Endothelial cell of umbilical vein (primary cell): ENCODE measurements at regions not wholly inside any gene's neighbourhood (a gene's known extent, or its start where the extent isn't known, plus 50 kb on each side); places are given as distances from the start of the nearest gene placed in this dataset.

Experiments used
- BruUV-seq: library from RNA; stranded (reverse); fragments of 400-500 nt; replicated peaks from 2 replicates; lab custom pipeline; 2021; lab: Mats Ljungman, UMichigan
- CTCF ChIA-PET: fragments of 300-600, 350-600 bp; sonication (Branson Sonifier 250); formaldehyde crosslinking; loops from one replicate; lab custom pipeline; 2021; ENCODE audit warnings: antibody characterized with exemption, inconsistent platforms; lab: Charles Lee
- POLR2A ChIA-PET: fragments of 300-600, 350-600 bp; sonication (Branson Sonifier 250); formaldehyde crosslinking; loops from one replicate; lab custom pipeline; 2021; ENCODE audit warnings: antibody characterized with exemption, inconsistent platforms; lab: Charles Lee
- DNase-seq: peaks from one replicate; pipeline ENCODE4 v3.0.0-alpha.2; 2011; ENCODE audit warnings: low read depth, low spot score
- FAIRE-seq: peaks from 2 replicates; lab custom pipeline; 2011; peaks lifted over from hg19 to GRCh38; lab: Jason Lieb, UNC
- H2AFZ ChIP-seq: 2 replicates; pipeline ENCODE4 v1.6.0; 2012; ENCODE audit warnings: low read depth, low read length, control low read depth, inconsistent platforms
- H3K27ac ChIP-seq: 2 replicates; pipeline ENCODE4 v1.5.1; 2011; ENCODE audit warnings: low read depth, mild to moderate bottlenecking, control low read depth, low read length, moderate library complexity; ENCODE audit not compliant: insufficient read depth
- H3K27me3 ChIP-seq, 2 experiments: 2 replicates each; pipeline versions ENCODE4 v1.6.0 to v1.6.1; 2011; ENCODE audit warnings: low read length in 2 of 2, mixed read lengths in 1 of 2; ENCODE audit not compliant: control insufficient read depth in 2 of 2, insufficient read depth in 2 of 2
- H3K36me3 ChIP-seq, 2 experiments: 2 replicates in 1 of 2; 3 replicates in 1 of 2; pipeline ENCODE4 v1.5.1; 2011; ENCODE audit warnings: low read length in 2 of 2, mild to moderate bottlenecking in 1 of 2, moderate library complexity in 1 of 2; ENCODE audit not compliant: control insufficient read depth in 2 of 2, insufficient read depth in 2 of 2; ENCODE audit errors: extremely low read depth in 1 of 2
- H3K4me1 ChIP-seq: 3 replicates; pipeline ENCODE4 v1.5.1; 2011; ENCODE audit warnings: mild to moderate bottlenecking, low read length; ENCODE audit not compliant: control insufficient read depth, insufficient read depth; ENCODE audit errors: extremely low read depth
- H3K4me2 ChIP-seq: 2 replicates; pipeline ENCODE4 v1.6.1; 2011; ENCODE audit warnings: low read length, control low read depth, mixed read lengths; ENCODE audit not compliant: insufficient read depth
- H3K4me3 ChIP-seq, 3 experiments: fragments of 200-600 bp in 1 of 3; sonication (generic), shearing (Covaris generic) in 1 of 3; replicated peaks in 1 of 3; 2 replicates each; pipeline ENCODE4 v1.5.1; 2011 to 2016; ENCODE audit warnings: control low read depth in 3 of 3, low read length in 3 of 3, mild to moderate bottlenecking in 2 of 3, inconsistent platforms in 1 of 3, low read depth in 1 of 3, moderate library complexity in 1 of 3; ENCODE audit not compliant: insufficient read depth in 1 of 3
- H3K79me2 ChIP-seq: 2 replicates; pipeline ENCODE4 v1.6.0; 2012; ENCODE audit warnings: low read length, inconsistent platforms; ENCODE audit not compliant: control insufficient read depth, insufficient read depth
- H3K9ac ChIP-seq: replicated peaks from 2 replicates; pipeline ENCODE3; 2011; ENCODE audit warnings: low read length, control low read depth; ENCODE audit not compliant: insufficient read depth; ENCODE audit errors: extremely low read depth
- H3K9me1 ChIP-seq: replicated peaks from 3 replicates; pipeline ENCODE4 v1.6.0; 2011; ENCODE audit warnings: mild to moderate bottlenecking, low read length; ENCODE audit not compliant: control insufficient read depth, insufficient read depth; ENCODE audit errors: extremely low read depth
- H3K9me3 ChIP-seq: replicated peaks from 2 replicates; pipeline ENCODE4 v1.5.1; 2012; ENCODE audit warnings: low read length, inconsistent platforms; ENCODE audit not compliant: control insufficient read depth, insufficient read depth
- H4K20me1 ChIP-seq: replicated peaks from 2 replicates; pipeline ENCODE3; 2011; ENCODE audit warnings: mild to moderate bottlenecking, low read length; ENCODE audit not compliant: control insufficient read depth, insufficient read depth; ENCODE audit errors: extremely low read depth
- EZH2 ChIP-seq: IDR thresholded peaks from 2 replicates; pipeline ENCODE4 v1.6.1; 2012; ENCODE audit warnings: borderline replicate concordance, low read depth, mild to moderate bottlenecking, moderate library complexity, low read length, inconsistent platforms; ENCODE audit not compliant: severe bottlenecking
- FOS ChIP-seq: IDR thresholded peaks from 2 replicates; pipeline ENCODE4 v1.6.1; 2011; ENCODE audit warnings: mild to moderate bottlenecking, low read length, moderate library complexity, borderline replicate concordance; ENCODE audit not compliant: insufficient read depth
- GATA2 ChIP-seq: IDR thresholded peaks from 2 replicates; pipeline ENCODE4 v1.7.0; 2011; ENCODE audit warnings: low read depth, mild to moderate bottlenecking, moderate library complexity, mixed read lengths, low read length; ENCODE audit not compliant: insufficient read length, insufficient read depth
- JUN ChIP-seq: IDR thresholded peaks from 2 replicates; pipeline ENCODE4 v1.6.1; 2011; ENCODE audit warnings: borderline replicate concordance, low read depth; ENCODE audit not compliant: insufficient read length, insufficient read depth
- MAX ChIP-seq: IDR thresholded peaks from 2 replicates; pipeline ENCODE4 v1.6.1; 2011; ENCODE audit not compliant: insufficient read depth, insufficient read length
- MYC ChIP-seq: IDR thresholded peaks from one replicate; pipeline ENCODE4 v1.6.1; 2011; ENCODE audit warnings: mild to moderate bottlenecking, low read depth, low read length
- POLR2A ChIP-seq: IDR thresholded peaks from 2 replicates; pipeline ENCODE4 v1.6.1; 2012; ENCODE audit warnings: low read depth, mild to moderate bottlenecking, control low read depth, low read length
- POLR2AphosphoS5 ChIP-seq: IDR thresholded peaks from 2 replicates; pipeline ENCODE4 v1.6.1; 2012; ENCODE audit warnings: low read depth, mild to moderate bottlenecking, control low read depth, low read length, moderate library complexity; ENCODE audit not compliant: insufficient read depth
- dilution Hi-C: fragments of 300-500 bp; cut with MboI; formaldehyde crosslinking; loops from one replicate; pipeline ENCODE4 v1.15.0; 2019; ENCODE audit warnings: low sequenced_read_pairs; ENCODE audit not compliant: extremely low pct_ligation_motif_present
- intact Hi-C: fragments of 100-400 bp; cut with micrococcal nuclease; formaldehyde crosslinking; loops from one replicate; pipeline ENCODE4 v1.10.0; 2022
- TF ChIP-seq, protein P1 (sequence below), 2 donors: IDR thresholded peaks; 1 replicate in 1 of 2; 2 replicates in 1 of 2; pipeline ENCODE4 v1.5.1; 2011; ENCODE audit warnings: low read length in 2 of 2, mild to moderate bottlenecking in 2 of 2, moderate library complexity in 2 of 2, control low read depth in 1 of 2, inconsistent platforms in 1 of 2, low read depth in 1 of 2; ENCODE audit not compliant: insufficient read depth in 1 of 2; ENCODE audit errors: extremely low read depth in 1 of 2

DNA sequence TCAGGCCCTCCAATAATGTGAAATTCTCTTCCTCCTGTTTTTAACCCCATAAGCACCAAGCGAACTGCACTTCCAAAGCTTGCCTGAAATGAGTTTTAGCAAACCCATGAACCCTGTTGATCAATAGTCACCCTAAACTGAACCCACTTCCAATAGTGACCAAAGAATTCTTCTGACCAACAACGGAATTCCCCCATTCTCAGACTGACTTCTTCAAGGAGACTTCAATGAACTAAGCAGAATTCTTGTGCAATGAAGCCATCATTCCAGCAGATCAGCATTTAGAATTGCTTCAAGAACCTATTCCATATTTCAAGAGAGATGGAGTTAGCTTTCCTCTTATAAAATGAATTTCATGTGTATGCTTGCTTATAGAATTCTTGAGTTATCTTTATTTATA lies 176.9 kb upstream of the FN1 start:
- H2AFZ ChIP-seq = no peak overlapping the region
- no peak overlapping the region for H3K4me3 ChIP-seq
- POLR2A ChIA-PET = no interaction called here
- intact Hi-C loops (no loop called here), dilution Hi-C loops (no loop called here)
- TF ChIP-seq EZH2 = no peak
- no peak for TF ChIP-seq POLR2A
- no peak for TF ChIP-seq GATA2
- no peak for TF ChIP-seq MYC
- TF ChIP-seq FOS = no peak
- TF ChIP-seq POLR2AphosphoS5 = no peak
- no peak for TF ChIP-seq JUN
- no peak for TF ChIP-seq MAX
- TF ChIP-seq, protein P1, sequence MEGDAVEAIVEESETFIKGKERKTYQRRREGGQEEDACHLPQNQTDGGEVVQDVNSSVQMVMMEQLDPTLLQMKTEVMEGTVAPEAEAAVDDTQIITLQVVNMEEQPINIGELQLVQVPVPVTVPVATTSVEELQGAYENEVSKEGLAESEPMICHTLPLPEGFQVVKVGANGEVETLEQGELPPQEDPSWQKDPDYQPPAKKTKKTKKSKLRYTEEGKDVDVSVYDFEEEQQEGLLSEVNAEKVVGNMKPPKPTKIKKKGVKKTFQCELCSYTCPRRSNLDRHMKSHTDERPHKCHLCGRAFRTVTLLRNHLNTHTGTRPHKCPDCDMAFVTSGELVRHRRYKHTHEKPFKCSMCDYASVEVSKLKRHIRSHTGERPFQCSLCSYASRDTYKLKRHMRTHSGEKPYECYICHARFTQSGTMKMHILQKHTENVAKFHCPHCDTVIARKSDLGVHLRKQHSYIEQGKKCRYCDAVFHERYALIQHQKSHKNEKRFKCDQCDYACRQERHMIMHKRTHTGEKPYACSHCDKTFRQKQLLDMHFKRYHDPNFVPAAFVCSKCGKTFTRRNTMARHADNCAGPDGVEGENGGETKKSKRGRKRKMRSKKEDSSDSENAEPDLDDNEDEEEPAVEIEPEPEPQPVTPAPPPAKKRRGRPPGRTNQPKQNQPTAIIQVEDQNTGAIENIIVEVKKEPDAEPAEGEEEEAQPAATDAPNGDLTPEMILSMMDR (IDR thresholded peaks at IDR 0.05; ENCODE audit: extremely low read depth in 1 of 2, insufficient read depth in 1 of 2, low read depth in 1 of 2, low read length in 2 of 2) = no peak
- FAIRE-seq = no peak
- H3K27me3 ChIP-seq = no peaks in the 10 kb centered on the region
- H3K79me2 ChIP-seq = no peaks in the 10 kb centered on the region
- peaks cover 0 to 4% of the 10 kb centered on the region in 2 experiments for H3K36me3 ChIP-seq
- H3K27ac ChIP-seq = no peak overlapping the region
- no TSS peak for BruUV-seq
- H3K4me1 ChIP-seq = peaks cover 19% of the 10 kb centered on the region
- no peaks in the 10 kb centered on the region for H3K9me3 ChIP-seq
- no peaks in the 10 kb centered on the region for H3K9me1 ChIP-seq
- H3K9ac ChIP-seq = no peak overlapping the region
- no peak for DNase-seq
- CTCF ChIA-PET = interaction anchor here (0.9 to 2.5 kb wide), 4 partner anchors 10 to 318 kb away, joined by 3 to 8 read pairs (median 4); no protein-coding TSS in a partner anchor
- H3K4me2 ChIP-seq = no peak overlapping the region
- no peaks in the 10 kb centered on the region for H4K20me1 ChIP-seq
